T-helper 2 cell treated with Interferon-gamma antibody and Interleukin-4, amounts not matched to agents 100 ng/mL and 5 ng/mL, for 36 hours (primary cell): ENCODE measurements at regions not wholly inside any gene's neighbourhood (a gene's known extent, or its start where the extent isn't known, plus 50 kb on each side); places are given as distances from the start of the nearest gene placed in this dataset.
"Not testable (repeated sequence)": the region's sequence is repeated elsewhere in the genome, so short reads cannot be mapped to it uniquely, and the experiment has no call there.

Source experiments
- intact Hi-C: fragments of 100-400 bp; cut with micrococcal nuclease; formaldehyde crosslinking; loops from one replicate; pipeline ENCODE4 v1.15.1; 2023

- intact Hi-C loops, result loop anchor here (5.0 kb wide), 1 partner anchor 893 kb away; no protein-coding TSS in a partner anchor
Measured at GRCh38 chr2:145410086-145410485, 890.2 kb upstream of the ZEB2 start.

DNA sequence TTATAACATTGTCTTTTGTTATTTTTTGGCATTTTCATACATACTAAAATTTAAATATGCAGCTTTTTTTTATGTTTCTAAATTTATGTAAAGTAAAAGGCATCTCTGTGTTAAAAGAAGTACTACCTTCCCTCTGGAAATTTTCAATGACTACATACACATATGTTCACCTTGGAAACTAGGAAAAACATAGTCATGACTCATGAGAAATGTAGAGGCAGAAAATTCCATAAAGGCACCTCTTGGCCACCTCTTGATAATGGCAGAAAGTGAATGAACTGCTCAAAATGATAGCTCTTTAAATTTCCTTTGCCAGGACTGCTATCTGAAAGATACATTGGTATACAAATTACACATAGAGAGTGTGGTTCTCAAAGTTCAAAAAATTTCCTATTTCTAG, 889.1 kb upstream of the ZEB2 start:
- intact Hi-C loops, result no loop called here

DNA sequence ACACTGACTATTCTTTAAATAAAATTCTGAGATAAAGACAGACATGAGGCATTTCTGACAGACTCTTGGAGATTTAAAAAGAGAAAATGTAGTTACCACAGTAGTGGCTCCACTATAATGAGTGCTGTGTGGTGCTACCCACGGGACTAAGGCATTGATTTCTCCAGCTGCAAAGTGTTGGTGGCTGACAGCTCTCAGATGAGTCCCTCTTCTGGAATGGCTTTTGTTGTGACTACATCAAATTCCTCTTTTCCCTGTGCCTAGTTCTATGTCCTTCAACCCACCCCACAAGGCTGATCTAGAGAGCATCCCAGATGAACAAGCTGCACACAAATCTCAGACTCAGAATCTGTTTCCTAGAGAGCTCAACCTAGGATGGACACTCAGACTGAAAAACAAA, 884.8 kb upstream of the ZEB2 start:
- intact Hi-C loops, result no loop called here

DNA sequence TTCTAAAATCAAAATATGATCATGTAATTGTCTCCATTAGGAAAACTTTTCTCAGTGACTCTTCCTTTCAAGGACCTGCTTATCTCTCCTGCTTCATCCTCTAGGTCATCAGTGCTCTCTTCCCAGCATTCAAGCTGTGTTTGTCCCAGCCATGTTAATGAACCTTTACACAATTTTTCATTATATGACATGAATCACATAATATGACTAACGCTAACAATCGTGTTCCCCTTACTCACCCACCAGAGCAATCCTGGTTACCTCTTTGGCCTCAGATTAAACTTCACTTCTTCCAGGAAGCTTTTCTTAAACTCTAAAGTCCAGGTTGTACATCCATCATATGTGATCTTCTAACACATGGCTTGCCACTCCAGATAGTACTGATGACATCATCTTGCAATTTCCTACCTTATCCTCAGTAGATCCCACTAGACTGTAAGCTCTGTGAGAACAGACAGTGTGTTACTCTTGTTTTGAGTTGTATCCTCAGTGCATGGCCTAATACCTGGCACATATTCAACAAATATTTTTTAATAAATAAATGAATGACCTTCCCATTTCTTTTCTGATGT, 882.9 kb upstream of the ZEB2 start:
- intact Hi-C loops, result no loop called here

DNA sequence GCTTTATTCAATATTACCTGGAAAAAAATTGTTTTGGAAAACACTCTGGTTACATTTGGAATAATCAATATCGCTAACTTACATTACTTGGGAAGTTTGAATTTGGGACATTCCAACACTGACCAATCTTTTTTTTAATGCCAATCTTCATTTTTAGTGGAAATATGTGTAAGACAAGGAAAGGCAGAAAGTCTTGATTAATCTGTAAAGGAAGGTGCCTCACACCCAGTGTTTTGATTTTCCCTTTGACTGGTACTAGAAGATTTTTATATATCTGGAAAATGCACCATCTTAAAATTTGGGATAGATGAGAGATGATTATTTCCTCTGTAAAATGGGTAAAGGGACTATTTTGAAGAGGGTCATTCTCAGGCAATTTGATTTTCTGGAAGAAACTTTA, 879.2 kb upstream of the ZEB2 start:
- intact Hi-C loops, result no loop called here

- intact Hi-C loops, result no loop called here
Measured at GRCh38 chr2:145394181-145394580, 874.3 kb upstream of the ZEB2 start.

DNA sequence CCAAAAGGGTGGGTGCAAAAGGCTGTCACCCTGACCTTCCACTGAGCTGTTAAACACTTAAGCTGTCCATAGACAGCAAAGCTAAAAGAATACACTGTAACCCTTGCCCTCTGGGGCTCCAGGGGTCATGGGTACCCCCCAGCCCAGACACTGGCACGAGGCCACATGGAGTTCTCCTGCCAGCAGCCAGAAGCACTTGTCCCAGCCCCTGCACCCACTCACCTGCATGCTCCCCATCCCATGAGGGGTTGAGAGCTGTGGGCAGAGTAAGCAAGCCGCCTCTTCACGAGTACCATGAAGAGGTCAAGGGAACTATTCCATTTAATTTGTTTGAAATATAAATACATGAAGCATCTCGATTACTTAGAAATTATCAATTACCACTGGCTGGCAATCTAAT, 867.1 kb upstream of the ZEB2 start:
- intact Hi-C loops, result no loop called here

DNA sequence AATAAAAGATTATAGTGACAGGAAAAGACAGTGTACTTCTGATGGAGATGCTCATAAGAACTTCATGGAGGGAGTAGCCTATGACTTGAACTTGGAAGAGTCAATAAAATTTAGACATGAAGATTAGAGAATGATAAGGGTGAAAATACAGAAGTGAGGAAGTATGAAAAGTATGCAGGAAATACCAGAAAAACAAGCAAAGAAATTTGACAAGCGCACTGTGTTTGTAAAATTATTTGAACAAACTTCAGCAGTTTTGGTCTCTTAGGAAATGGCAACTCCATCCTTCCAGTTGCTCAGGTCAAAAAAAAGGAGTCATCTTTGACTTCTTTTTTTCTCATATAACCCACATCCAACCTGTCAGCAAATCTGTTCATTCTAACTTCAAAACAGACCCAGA, 864.0 kb upstream of the ZEB2 start:
- intact Hi-C loops, result no loop called here

DNA sequence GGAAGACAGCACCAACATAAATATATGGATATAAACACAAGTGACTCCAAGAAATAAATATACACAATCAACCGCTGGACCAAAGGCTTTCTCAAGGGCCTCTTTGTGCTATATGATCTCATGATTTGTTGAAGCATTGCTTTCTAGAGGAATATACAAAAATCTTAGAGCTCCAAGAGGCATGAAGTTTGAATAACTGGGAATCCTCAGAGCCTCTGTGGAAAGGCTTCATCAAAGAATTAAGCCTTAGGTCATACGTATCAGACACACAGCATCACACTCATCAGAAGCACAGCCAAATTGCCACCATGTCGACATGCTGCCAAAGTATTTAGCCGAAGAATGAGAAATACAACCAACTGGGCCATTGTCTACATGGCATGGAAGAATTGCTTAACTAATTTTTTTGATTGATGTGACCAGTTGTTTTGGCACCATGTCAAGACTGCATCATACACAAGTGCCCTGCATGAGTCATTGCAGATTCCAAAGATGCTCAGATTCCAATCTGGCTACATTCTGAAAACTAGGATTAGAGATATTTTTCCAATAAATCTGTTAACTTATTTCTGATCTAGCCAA, 860.6 kb upstream of the ZEB2 start:
- intact Hi-C loops, result no loop called here

GRCh38 chr2:145379934-145380333, 860.0 kb upstream of the ZEB2 start:
- intact Hi-C loops, result no loop called here

- intact Hi-C loops, result no loop called here
Measured at GRCh38 chr2:145374165-145374564, 854.2 kb upstream of the ZEB2 start.

GRCh38 chr2:145367334-145367733, 847.4 kb upstream of the ZEB2 start:
- intact Hi-C loops, result not testable (repeated sequence)

GRCh38 chr2:145366341-145366740, 846.4 kb upstream of the ZEB2 start:
- intact Hi-C loops, result no loop called here

DNA sequence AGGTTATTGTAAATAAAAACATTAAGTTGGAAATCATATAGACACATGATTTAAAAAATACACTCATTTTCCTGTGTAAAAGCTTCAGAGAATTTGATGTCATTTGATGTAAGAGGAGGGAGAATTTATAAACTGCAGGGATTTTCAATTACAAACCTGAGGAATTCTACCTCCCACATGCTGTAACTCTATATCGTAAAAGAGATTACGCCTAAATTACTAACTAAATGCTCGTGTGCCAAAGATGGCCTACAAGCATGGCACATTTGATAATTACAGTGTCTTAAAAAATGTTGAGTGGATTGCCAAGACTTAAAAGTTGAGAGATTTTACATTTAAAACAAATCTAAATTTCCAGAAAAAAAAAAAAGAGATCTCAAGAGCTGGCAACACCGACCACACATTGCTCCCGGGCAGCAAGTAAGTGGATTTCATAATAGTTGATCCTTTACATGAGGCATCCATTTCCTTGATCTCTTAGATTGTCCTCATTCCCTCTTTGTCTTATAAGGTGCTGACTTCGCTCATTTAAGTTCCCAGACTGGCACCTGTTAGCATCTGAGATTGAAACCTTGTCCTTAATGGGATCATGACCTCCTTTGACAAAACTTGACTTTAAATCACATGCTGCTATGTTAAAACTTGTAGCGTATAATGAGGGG, 840.3 kb upstream of the ZEB2 start:
- intact Hi-C loops, result no loop called here

- intact Hi-C loops, result no loop called here
Measured at GRCh38 chr2:145359561-145359960, 839.6 kb upstream of the ZEB2 start.

DNA sequence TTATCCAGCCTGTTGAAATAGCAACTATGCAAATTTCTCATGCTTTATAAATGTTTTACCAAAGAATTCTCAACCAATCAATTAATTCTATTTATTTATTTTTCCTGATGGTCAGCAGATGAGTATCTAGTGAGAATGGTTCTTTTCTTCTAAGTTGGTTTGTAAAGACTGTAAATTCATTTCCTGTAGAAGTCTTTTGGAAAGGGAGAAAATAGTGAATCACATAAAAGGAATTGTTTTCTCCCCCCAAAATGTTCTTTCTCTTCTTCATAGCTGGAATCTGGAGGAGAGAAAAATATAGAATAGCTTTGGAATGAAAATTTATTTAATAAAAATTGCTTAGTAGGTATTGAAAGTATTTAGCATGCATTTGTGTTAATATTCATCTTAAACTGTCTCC, 836.1 kb upstream of the ZEB2 start:
- intact Hi-C loops, result no loop called here

DNA sequence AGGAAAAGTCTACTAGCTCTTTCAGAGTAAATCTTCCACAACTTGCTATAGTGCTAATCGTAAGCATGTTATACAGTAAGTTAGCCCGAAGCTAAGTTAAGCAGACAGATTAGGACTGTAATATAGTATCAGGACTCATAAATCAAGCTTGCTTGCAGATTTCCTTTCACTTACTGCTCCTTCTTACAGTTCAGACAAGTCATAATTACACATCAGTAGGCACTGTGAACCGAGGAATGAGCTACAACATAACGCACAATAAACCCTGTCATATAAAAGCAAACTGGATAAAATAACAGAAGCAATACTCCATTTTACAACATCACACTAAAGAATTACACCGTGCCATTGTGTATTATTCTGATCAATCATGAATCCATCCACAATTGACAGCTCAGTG, 832.6 kb upstream of the ZEB2 start:
- intact Hi-C loops, result no loop called here

GRCh38 chr2:145351864-145352425, 832.0 kb upstream of the ZEB2 start:
- intact Hi-C loops, result no loop called here

- intact Hi-C loops, result no loop called here
Measured at GRCh38 chr2:145350011-145350410, 830.1 kb upstream of the ZEB2 start.

DNA sequence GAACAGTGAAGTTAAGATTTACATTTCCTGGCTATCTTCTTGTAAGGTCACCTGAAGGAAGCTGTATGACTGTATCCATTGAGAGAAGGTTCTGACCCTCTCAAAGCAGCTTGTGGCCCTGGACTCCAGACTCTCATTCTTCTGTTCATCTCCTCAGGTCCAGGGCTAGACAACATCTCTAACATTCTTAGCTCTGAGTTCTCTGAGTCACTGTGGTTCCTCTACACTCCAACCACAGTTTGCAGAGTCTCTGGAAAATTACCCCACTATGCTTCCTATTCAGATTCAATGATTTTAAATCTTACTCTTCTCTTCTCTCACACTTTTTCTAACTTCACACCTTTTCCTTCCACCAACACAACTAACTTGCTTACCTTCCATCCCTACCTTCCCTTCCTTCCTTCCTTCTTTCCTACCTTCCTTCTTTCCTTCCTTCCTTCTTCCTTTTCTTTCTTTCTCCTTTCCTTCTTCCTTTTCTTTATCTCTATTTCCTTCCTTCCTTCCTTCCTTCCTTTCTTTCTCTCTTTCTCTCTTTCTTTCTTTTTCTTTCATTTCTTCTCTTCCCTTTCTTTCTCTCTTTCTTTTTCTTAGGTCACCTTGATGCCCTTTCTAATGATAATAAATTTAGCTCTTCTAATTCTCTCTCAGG, 824.3 kb upstream of the ZEB2 start:
- intact Hi-C loops, result no loop called here

- intact Hi-C loops, result no loop called here
Measured at GRCh38 chr2:145343287-145343686, 823.4 kb upstream of the ZEB2 start.

GRCh38 chr2:145341536-145341935, 821.6 kb upstream of the ZEB2 start:
- intact Hi-C loops, result no loop called here
